Activated CD4-positive, alpha-beta T cell treated with anti-CD3 and anti-CD28 coated beads for 36 hours (primary cell): ENCODE measurements at regions not wholly inside any gene's neighbourhood (a gene's known extent, or its start where the extent isn't known, plus 50 kb on each side); places are given as distances from the start of the nearest gene placed in this dataset.

ENCODE experiments used
- ATAC-seq: fragments of 200-7000 bp; cut with Tn5 transposase; one replicate; pipeline ENCODE4 v1.10.0; 2021; ENCODE audit warnings: mild to moderate bottlenecking, moderate library complexity
- CTCF ChIA-PET: fragments of 350-600 bp; sonication (Branson Sonifier 250); formaldehyde crosslinking; loops from one replicate; lab custom pipeline; 2021; ENCODE audit warnings: antibody characterized with exemption; lab: Charles Lee
- POLR2A ChIA-PET: fragments of 350-600 bp; sonication (Branson Sonifier 250); formaldehyde crosslinking; loops from one replicate; lab custom pipeline; 2021; ENCODE audit warnings: antibody characterized with exemption, inconsistent platforms; lab: Charles Lee
- DNase-seq: peaks from one replicate; pipeline ENCODE4 v3.0.0-alpha.2; 2020
- H3K27ac Mint-ChIP-seq: one replicate; pipeline ENCODE4 v1.8.0; 2021; ENCODE audit warnings: mixed read lengths
- H3K27me3 Mint-ChIP-seq: one replicate; pipeline ENCODE4 v1.8.0; 2021; ENCODE audit warnings: mixed read lengths
- H3K36me3 Mint-ChIP-seq: one replicate; pipeline ENCODE4 v1.8.0; 2021; ENCODE audit warnings: low read depth, mixed read lengths
- H3K4me1 Mint-ChIP-seq: one replicate; pipeline ENCODE4 v1.8.0; 2021; ENCODE audit warnings: mixed read lengths
- H3K4me3 Mint-ChIP-seq: one replicate; pipeline ENCODE4 v1.8.0; 2021; ENCODE audit warnings: mild to moderate bottlenecking, moderate library complexity, mixed read lengths
- H3K9me3 Mint-ChIP-seq: one replicate; pipeline ENCODE4 v1.8.0; 2021; ENCODE audit warnings: low read depth, mixed read lengths
- intact Hi-C, 2 experiments: fragments of 100-400 bp; cut with DNase I in 1 of 2; cut with micrococcal nuclease in 1 of 2; formaldehyde crosslinking; loops; one replicate each; pipeline versions ENCODE4 v1.14.2 to v1.15.1; 2022 to 2024; cut with DNase I, micrococcal nuclease

- Mint-ChIP-seq H3K4me3 (no peak overlapping the region), H3K27ac (no peak overlapping the region), H3K9me3 (no peaks in the 10 kb centered on the region), H3K27me3 (no peaks in the 10 kb centered on the region), H3K36me3 (no peaks in the 10 kb centered on the region), H3K4me1 (peaks cover 6% of the 10 kb centered on the region)
- ChIA-PET CTCF (interaction anchor here (0.7 kb wide), 1 partner anchor 173 kb away, joined by 3 read pairs; no protein-coding TSS in a partner anchor), POLR2A (interaction anchor here (0.6 kb wide), 1 partner anchor 20 kb away, joined by 3 read pairs; no protein-coding TSS in a partner anchor)
- intact Hi-C loops: no loop called here
- DNase-seq: no peak
- no peak for ATAC-seq
These were observed 156.9 kb upstream of the TIAM1 start for GRCh38 chr21:31500982-31501381.

GRCh38 chr21:31500071-31500470 lies 156.0 kb upstream of the TIAM1 start:
- Mint-ChIP-seq H3K4me1 (no peaks in the 10 kb centered on the region), H3K4me3 (no peak overlapping the region), H3K27ac (no peak overlapping the region), H3K36me3 (no peaks in the 10 kb centered on the region), H3K9me3 (no peaks in the 10 kb centered on the region), H3K27me3 (no peaks in the 10 kb centered on the region)
- CTCF ChIA-PET: interaction anchor here (0.7 kb wide), 1 partner anchor 172 kb away, joined by 3 read pairs; no protein-coding TSS in a partner anchor
- DNase-seq: no peak
- no peak for ATAC-seq
- POLR2A ChIA-PET: interaction anchor here (0.6 kb wide), 1 partner anchor 20 kb away, joined by 3 read pairs; no protein-coding TSS in a partner anchor
- intact Hi-C loops: no loop called here

GRCh38 chr21:31498985-31499384 lies 154.9 kb upstream of the TIAM1 start:
- Mint-ChIP-seq H3K4me3 (no peak overlapping the region), H3K4me1 (no peaks in the 10 kb centered on the region), H3K27ac (no peak overlapping the region), H3K9me3 (no peaks in the 10 kb centered on the region), H3K27me3 (no peaks in the 10 kb centered on the region), H3K36me3 (no peaks in the 10 kb centered on the region)
- ATAC-seq (no peak), DNase-seq (no peak)
- CTCF ChIA-PET: no interaction called here
- intact Hi-C loops: no loop called here
- POLR2A ChIA-PET: no interaction called here

GRCh38 chr21:31497914-31498313 lies 153.9 kb upstream of the TIAM1 start:
- Mint-ChIP-seq H3K9me3 (no peaks in the 10 kb centered on the region), H3K4me1 (no peaks in the 10 kb centered on the region), H3K4me3 (no peak overlapping the region), H3K27me3 (no peaks in the 10 kb centered on the region), H3K27ac (no peak overlapping the region), H3K36me3 (no peaks in the 10 kb centered on the region)
- POLR2A ChIA-PET: interaction anchor here (0.8 kb wide), 1 partner anchor 84 kb away, joined by 3 read pairs; no protein-coding TSS in a partner anchor
- intact Hi-C loops: no loop called here
- CTCF ChIA-PET: interaction anchor here (0.8 kb wide), 1 partner anchor 50 kb away, joined by 4 read pairs; no protein-coding TSS in a partner anchor
- DNase-seq (no peak), ATAC-seq (no peak)

GRCh38 chr21:31493350-31493880 lies 149.4 kb upstream of the TIAM1 start:
- Mint-ChIP-seq H3K9me3 (no peaks in the 10 kb centered on the region), H3K27me3 (no peaks in the 10 kb centered on the region), H3K4me3 (no peak overlapping the region), H3K4me1 (no peaks in the 10 kb centered on the region), H3K27ac (no peak overlapping the region), H3K36me3 (no peaks in the 10 kb centered on the region)
- no peak for ATAC-seq
- no peak for DNase-seq
- CTCF ChIA-PET: no interaction called here
- POLR2A ChIA-PET: no interaction called here
- intact Hi-C loops: no loop called here

- CTCF ChIA-PET: no interaction called here
- POLR2A ChIA-PET: no interaction called here
- no peak overlapping the region for H3K27ac Mint-ChIP-seq
- DNase-seq (no peak), ATAC-seq (no peak)
- intact Hi-C loops: no loop called here
- H3K4me1 Mint-ChIP-seq: no peaks in the 10 kb centered on the region
- no peaks in the 10 kb centered on the region for H3K9me3 Mint-ChIP-seq
- H3K27me3 Mint-ChIP-seq: no peaks in the 10 kb centered on the region
- no peak overlapping the region for H3K4me3 Mint-ChIP-seq
- H3K36me3 Mint-ChIP-seq: no peaks in the 10 kb centered on the region
These were observed 147.6 kb upstream of the TIAM1 start for GRCh38 chr21:31491617-31492016.

- Mint-ChIP-seq H3K27ac (no peak overlapping the region), H3K4me3 (no peak overlapping the region), H3K4me1 (no peaks in the 10 kb centered on the region), H3K36me3 (peaks cover 2% of the 10 kb centered on the region), H3K27me3 (no peaks in the 10 kb centered on the region), H3K9me3 (peaks cover 5% of the 10 kb centered on the region)
- CTCF ChIA-PET: no interaction called here
- peak; percentile 65 for ATAC-seq
- peak; percentile 12 for DNase-seq
- intact Hi-C loops: no loop called here
- POLR2A ChIA-PET: no interaction called here
These were observed 146.4 kb upstream of the TIAM1 start for GRCh38 chr21:31490443-31490842.

- ATAC-seq (no peak), DNase-seq (no peak)
- Mint-ChIP-seq H3K36me3 (peaks cover 4% of the 10 kb centered on the region), H3K27ac (no peak overlapping the region), H3K9me3 (peaks cover 10% of the 10 kb centered on the region), H3K27me3 (no peaks in the 10 kb centered on the region), H3K4me3 (no peak overlapping the region), H3K4me1 (no peaks in the 10 kb centered on the region)
- intact Hi-C loops: no loop called here
- CTCF ChIA-PET: no interaction called here
- POLR2A ChIA-PET: no interaction called here
These were observed 145.7 kb upstream of the TIAM1 start for GRCh38 chr21:31489726-31490125.

- Mint-ChIP-seq H3K4me3 (no peak overlapping the region), H3K27me3 (no peaks in the 10 kb centered on the region), H3K4me1 (no peaks in the 10 kb centered on the region), H3K27ac (no peak overlapping the region), H3K9me3 (peaks cover 11% of the 10 kb centered on the region), H3K36me3 (peaks cover 6% of the 10 kb centered on the region)
- CTCF ChIA-PET: interaction anchor here (0.6 kb wide), 1 partner anchor 102 kb away, joined by 4 read pairs; no protein-coding TSS in a partner anchor
- ATAC-seq (no peak), DNase-seq (no peak)
- intact Hi-C loops: no loop called here
- POLR2A ChIA-PET: interaction anchor here (0.6 kb wide), 1 partner anchor 646 kb away, joined by 5 read pairs; no protein-coding TSS in a partner anchor
These were observed 145.0 kb upstream of the TIAM1 start for GRCh38 chr21:31489014-31489413.

GRCh38 chr21:31484219-31484618 lies 140.2 kb upstream of the TIAM1 start:
- CTCF ChIA-PET: no interaction called here
- no peak for ATAC-seq
- DNase-seq: no peak
- Mint-ChIP-seq H3K27ac (no peak overlapping the region), H3K36me3 (peaks cover 11% of the 10 kb centered on the region), H3K4me3 (no peak overlapping the region), H3K4me1 (no peaks in the 10 kb centered on the region), H3K27me3 (no peaks in the 10 kb centered on the region), H3K9me3 (peaks cover 19% of the 10 kb centered on the region)
- POLR2A ChIA-PET: no interaction called here
- intact Hi-C loops: no loop called here

GRCh38 chr21:31483146-31483545 lies 139.1 kb upstream of the TIAM1 start:
- Mint-ChIP-seq H3K4me3 (no peak overlapping the region), H3K9me3 (peaks cover 19% of the 10 kb centered on the region), H3K4me1 (no peaks in the 10 kb centered on the region), H3K36me3 (peaks cover 11% of the 10 kb centered on the region), H3K27ac (no peak overlapping the region), H3K27me3 (no peaks in the 10 kb centered on the region)
- ATAC-seq (no peak), DNase-seq (no peak)
- CTCF ChIA-PET: no interaction called here
- intact Hi-C loops: no loop called here
- POLR2A ChIA-PET: no interaction called here

- ATAC-seq: no peak
- POLR2A ChIA-PET: no interaction called here
- no peaks in the 10 kb centered on the region for H3K27me3 Mint-ChIP-seq
- no peak overlapping the region for H3K27ac Mint-ChIP-seq
- CTCF ChIA-PET: no interaction called here
- no peak for DNase-seq
- H3K9me3 Mint-ChIP-seq: peaks cover 19% of the 10 kb centered on the region
- no peaks in the 10 kb centered on the region for H3K4me1 Mint-ChIP-seq
- peaks cover 11% of the 10 kb centered on the region for H3K36me3 Mint-ChIP-seq
- intact Hi-C loops: no loop called here
- H3K4me3 Mint-ChIP-seq: no peak overlapping the region
These were observed 138.4 kb upstream of the TIAM1 start for GRCh38 chr21:31482460-31482859.
